ENCODE measurements at regions not wholly inside any gene's neighbourhood (a gene's known extent, or its start where the extent isn't known, plus 50 kb on each side); places are given as distances from the start of the nearest gene placed in this dataset.

GRCh38 chr12:88646824-88647223, 66.6 kb upstream of the KITLG start:
- TF ChIP-seq POLR2A (IDR thresholded peaks at IDR 0.05) (no peak), CTCF (IDR thresholded peaks at IDR 0.05) (no peak)

All from heart left ventricle (tissue), 13 donors.